ENCODE measurements at regions not wholly inside any gene's neighbourhood (a gene's known extent, or its start where the extent isn't known, plus 50 kb on each side); places are given as distances from the start of the nearest gene placed in this dataset.

- no peak overlapping the region for H3K27ac ChIP-seq
- no peak for TF ChIP-seq CTCF (conservative IDR thresholded peaks at IDR 0.05; ENCODE audit: low read depth)
- ChIA-PET POLR2A (ENCODE audit: low non-redundant PET) (no interaction called here), CTCF (no interaction called here)
- no peak for DNase-seq (ENCODE audit: low spot score)
Observed at GRCh38 chr12:126362493-126362892, 1297.3 kb downstream of the AACS start.

- ChIA-PET POLR2A (ENCODE audit: low non-redundant PET) (no interaction called here), CTCF (interaction anchor here (0.6 kb wide), 1 partner anchor 542 kb away, joined by 3 read pairs; no protein-coding TSS in a partner anchor)
- DNase-seq (ENCODE audit: low spot score), result no peak
- H3K27ac ChIP-seq, result no peak overlapping the region
- no peak for TF ChIP-seq CTCF (conservative IDR thresholded peaks at IDR 0.05; ENCODE audit: low read depth)
Observed at GRCh38 chr12:126362964-126363363, 1297.7 kb downstream of the AACS start.

- no peak overlapping the region for H3K27ac ChIP-seq
- peak; percentile 44 for DNase-seq (ENCODE audit: low spot score)
- TF ChIP-seq CTCF (conservative IDR thresholded peaks at IDR 0.05; ENCODE audit: low read depth), result peak; percentile 31
- ChIA-PET POLR2A (ENCODE audit: low non-redundant PET) (no interaction called here), CTCF (no interaction called here)
Observed at GRCh38 chr12:126369487-126370463, 1304.5 kb downstream of the AACS start.

GRCh38 chr12:126383506-126383905, 1318.3 kb downstream of the AACS start:
- CTCF ChIA-PET, result no interaction called here
- POLR2A ChIA-PET (ENCODE audit: low non-redundant PET), result no interaction called here
- TF ChIP-seq CTCF (conservative IDR thresholded peaks at IDR 0.05; ENCODE audit: low read depth), result no peak
- DNase-seq (ENCODE audit: low spot score), result no peak
- no peak overlapping the region for H3K27ac ChIP-seq

- no peak overlapping the region; the same call in 1 of the 2 replicates for H3K27ac ChIP-seq
- DNase-seq (ENCODE audit: low spot score), result no peak
- no peak for TF ChIP-seq CTCF (conservative IDR thresholded peaks at IDR 0.05; ENCODE audit: low read depth)
- CTCF ChIA-PET, result no interaction called here
- POLR2A ChIA-PET (ENCODE audit: low non-redundant PET), result no interaction called here
Observed at GRCh38 chr12:126384026-126384564, 1318.9 kb downstream of the AACS start.

- POLR2A ChIA-PET (ENCODE audit: low non-redundant PET), result no interaction called here
- H3K27ac ChIP-seq, result peak overlapping the region; percentile 41; the same call in 1 of the 2 replicates
- CTCF ChIA-PET, result interaction anchor here (0.5 kb wide), 1 partner anchor 22 kb away, joined by 4 read pairs; no protein-coding TSS in a partner anchor
- TF ChIP-seq CTCF (conservative IDR thresholded peaks at IDR 0.05; ENCODE audit: low read depth), result no peak
- no peak for DNase-seq (ENCODE audit: low spot score)
Observed at GRCh38 chr12:126385785-126386184, 1320.5 kb downstream of the AACS start.

All from RWPE1 (cell line).